GM18505 (cell line): ENCODE measurements at regions not wholly inside any gene's neighbourhood (a gene's known extent, or its start where the extent isn't known, plus 50 kb on each side); places are given as distances from the start of the nearest gene placed in this dataset.
A peak's percentile ranks its signal among the peaks of the same experiment; 100 is the strongest.
"Not testable (repeated sequence)": the region's sequence is repeated elsewhere in the genome, so short reads cannot be mapped to it uniquely, and the experiment has no call there.

Experiments
- ATAC-seq: cut with Tn5 transposase; IDR thresholded peaks from one replicate; pipeline ENCODE4 v1.9.1; 2021; ENCODE audit not compliant: unreplicated experiment
- POLR2A ChIP-seq: IDR thresholded peaks from 4 replicates; pipeline ENCODE4 v1.6.1; 2011; ENCODE audit warnings: borderline replicate concordance; ENCODE audit not compliant: insufficient read depth, insufficient read length; ENCODE audit errors: extremely low read depth

- no peak for ATAC-seq
- no peak for TF ChIP-seq POLR2A
Observed at GRCh38 chr9:78422309-78422708, 125.4 kb downstream of the PSAT1 start.

- no peak for ATAC-seq
Observed at GRCh38 chr9:78424299-78424698, 127.4 kb downstream of the PSAT1 start.

GRCh38 chr9:78428640-78429039 is 131.7 kb downstream of the PSAT1 start:
- no peak for TF ChIP-seq POLR2A
- ATAC-seq: no peak

More at GRCh38 chr9:78424299-78424698, 127.4 kb downstream of the PSAT1 start:
- TF ChIP-seq POLR2A: no peak

GRCh38 chr9:78430387-78430786 is 133.5 kb downstream of the PSAT1 start:
- no peak for TF ChIP-seq POLR2A
- no peak for ATAC-seq

GRCh38 chr9:78431039-78431438 is 134.1 kb downstream of the PSAT1 start:
- not testable (repeated sequence) for ATAC-seq

- no peak for TF ChIP-seq POLR2A
- no peak for ATAC-seq
Observed at GRCh38 chr9:78436873-78437272, 139.9 kb downstream of the PSAT1 start.

- no peak for ATAC-seq
- no peak for TF ChIP-seq POLR2A
Observed at GRCh38 chr9:78437296-78437695, 140.4 kb downstream of the PSAT1 start.

- no peak for ATAC-seq
- no peak for TF ChIP-seq POLR2A
Observed at GRCh38 chr9:78437806-78438205, 140.9 kb downstream of the PSAT1 start.

GRCh38 chr9:78438211-78438610 is 141.3 kb downstream of the PSAT1 start:
- no peak for TF ChIP-seq POLR2A
- no peak for ATAC-seq

GRCh38 chr9:78438780-78439179 is 141.9 kb downstream of the PSAT1 start:
- no peak for TF ChIP-seq POLR2A
- no peak for ATAC-seq

GRCh38 chr9:78439190-78439865 is 142.4 kb downstream of the PSAT1 start:
- TF ChIP-seq POLR2A: no peak
- ATAC-seq: peak; percentile 85

- ATAC-seq: no peak
- TF ChIP-seq POLR2A: no peak
Observed at GRCh38 chr9:78439866-78440830, 143.2 kb downstream of the PSAT1 start.

GRCh38 chr9:78441396-78441795 is 144.5 kb downstream of the PSAT1 start:
- ATAC-seq: no peak
- no peak for TF ChIP-seq POLR2A
